HG03139 (cell line): ENCODE measurements at regions not wholly inside any gene's neighbourhood (a gene's known extent, or its start where the extent isn't known, plus 50 kb on each side); places are given as distances from the start of the nearest gene placed in this dataset.

Experiments
- ATAC-seq: cut with Tn5 transposase; IDR thresholded peaks from one replicate; pipeline ENCODE4 v1.9.1; 2021; ENCODE audit not compliant: unreplicated experiment

DNA sequence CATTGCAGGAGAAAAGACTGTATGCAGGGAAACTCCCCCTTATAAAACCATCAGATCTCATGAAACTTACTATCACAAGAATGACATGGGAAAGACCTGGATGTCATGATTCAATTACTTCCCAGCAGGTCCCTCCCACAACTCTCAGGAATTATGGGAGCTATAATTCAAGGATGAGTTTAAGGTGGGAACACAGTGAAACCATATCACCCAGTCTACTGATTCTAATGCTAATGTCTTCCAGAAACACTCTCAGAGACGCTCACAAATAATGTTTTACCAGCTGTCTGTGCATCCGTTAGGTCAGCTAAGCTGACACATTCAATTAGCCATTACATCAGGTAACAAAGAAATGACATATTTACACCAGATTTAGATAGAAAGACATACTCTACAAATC, 637.9 kb downstream of the NLGN4Y start:
- no peak for ATAC-seq

DNA sequence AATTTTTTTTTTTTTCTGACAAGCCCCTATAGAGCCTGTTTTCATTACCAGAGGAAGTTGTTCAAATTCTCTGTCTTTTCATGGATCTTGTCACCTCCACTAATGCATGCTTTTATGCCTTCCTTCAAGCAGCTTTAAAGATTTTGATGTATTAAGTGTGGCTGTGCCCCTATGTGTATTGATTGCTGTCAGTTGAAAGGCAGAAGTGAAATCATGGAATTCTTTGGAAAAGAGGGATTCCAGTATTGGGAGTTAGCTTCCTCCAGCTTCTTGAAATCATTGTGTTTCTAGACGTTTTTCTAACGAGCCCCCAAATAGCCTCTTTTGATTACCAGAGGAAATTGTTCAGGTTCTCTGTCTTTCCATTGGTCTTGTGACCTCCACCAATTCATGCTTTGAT, 655.6 kb downstream of the NLGN4Y start:
- no peak for ATAC-seq

DNA sequence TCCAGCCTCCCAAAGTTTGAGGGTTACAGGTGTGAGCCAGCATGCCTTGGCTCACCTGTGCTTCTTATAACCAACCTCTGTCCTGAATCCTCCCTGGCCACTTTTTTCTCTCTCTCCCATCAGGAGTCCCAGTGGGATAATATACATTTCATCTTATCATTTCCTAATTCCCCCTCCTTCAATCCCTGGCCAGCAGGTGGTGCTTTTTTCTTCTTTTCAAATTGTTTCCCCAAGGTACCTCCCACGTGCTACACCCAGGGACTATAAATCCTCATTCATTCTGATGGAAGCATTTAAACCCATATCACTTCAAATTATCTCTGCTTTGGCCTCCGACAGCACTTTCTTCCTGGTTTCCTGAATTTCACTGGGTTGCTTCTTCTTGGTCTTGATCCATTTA, 704.7 kb downstream of the NLGN4Y start:
- no peak for ATAC-seq

DNA sequence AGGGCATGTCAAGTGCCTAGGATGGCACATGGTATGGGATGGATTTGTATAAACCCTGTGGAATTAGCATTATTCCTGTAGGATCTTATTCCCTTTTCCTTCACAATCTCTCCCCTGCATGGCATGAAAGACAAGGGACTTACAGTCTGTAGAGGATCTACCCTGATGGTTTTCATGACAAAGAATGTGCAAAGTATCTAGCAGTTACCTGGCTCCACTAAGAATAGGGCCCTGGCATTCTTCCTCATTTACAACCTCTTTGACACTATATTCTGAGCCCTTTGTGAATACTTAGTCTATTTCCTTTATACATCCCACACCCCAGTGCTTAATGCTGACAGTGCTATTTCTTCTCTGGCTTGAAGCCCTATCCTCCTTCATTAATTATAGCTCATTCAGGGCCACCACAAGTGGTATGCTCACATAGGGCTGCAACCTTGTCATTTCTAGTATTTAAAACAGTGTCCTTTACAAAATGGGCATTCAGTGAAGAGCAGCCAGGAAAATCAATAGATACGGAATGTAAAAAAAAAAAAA, 715.3 kb downstream of the NLGN4Y start:
- no peak for ATAC-seq

DNA sequence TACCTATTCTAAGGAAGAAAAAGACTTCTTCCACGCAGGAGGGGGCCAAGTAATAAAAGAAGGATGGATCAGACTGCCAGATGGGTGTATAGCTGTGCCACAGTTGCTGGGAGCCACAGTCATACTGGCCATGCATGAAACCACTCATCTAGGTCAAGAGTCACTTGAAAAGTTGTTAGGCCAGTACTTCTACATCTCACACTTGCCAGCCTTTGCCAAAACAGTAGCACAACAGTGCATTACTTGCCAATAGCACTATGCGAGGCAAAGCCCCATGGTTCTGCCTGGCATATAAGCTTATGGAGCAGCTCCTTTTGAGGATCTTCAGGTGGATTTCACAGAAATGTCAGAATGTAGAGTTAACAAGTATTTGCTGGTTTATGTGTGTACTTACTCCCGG, 735.0 kb downstream of the NLGN4Y start:
- no peak for ATAC-seq

DNA sequence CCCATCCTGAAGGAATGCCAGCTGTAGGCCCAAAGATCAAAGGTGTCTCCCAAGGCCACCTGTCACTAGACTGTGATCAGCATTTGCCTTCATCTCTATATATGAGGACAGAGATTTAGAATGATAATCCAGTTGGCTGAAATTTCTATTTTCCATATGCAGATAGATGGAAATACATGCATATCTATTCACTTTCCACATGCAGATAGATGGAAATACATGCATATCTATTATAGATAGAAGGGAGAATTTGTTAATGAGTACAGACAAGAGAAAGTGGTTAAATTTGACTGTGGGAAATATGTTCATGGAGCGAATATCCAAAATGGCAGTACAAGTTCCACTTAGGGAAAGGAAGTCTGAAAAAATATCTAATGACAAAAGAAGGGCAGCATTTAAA, 762.2 kb downstream of the NLGN4Y start:
- no peak for ATAC-seq

DNA sequence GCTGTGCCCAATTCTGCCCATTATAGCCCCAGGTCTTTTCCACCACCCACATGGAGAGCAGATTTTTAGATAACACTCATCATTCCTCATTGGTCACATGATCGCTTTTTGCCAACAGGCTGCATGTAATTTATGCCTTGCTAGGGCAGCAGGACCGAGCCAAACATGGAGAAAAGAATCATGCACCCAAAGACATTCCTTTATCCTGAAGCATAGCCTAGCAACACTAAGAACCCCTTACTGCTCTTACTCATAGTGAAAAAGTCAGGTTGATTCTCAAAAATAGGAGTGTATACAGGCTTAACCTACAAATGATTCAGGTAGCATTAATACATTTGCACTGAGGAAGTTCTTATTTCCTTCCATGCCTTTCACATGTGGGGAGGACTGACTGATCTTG, 765.5 kb downstream of the NLGN4Y start:
- ATAC-seq: no peak

DNA sequence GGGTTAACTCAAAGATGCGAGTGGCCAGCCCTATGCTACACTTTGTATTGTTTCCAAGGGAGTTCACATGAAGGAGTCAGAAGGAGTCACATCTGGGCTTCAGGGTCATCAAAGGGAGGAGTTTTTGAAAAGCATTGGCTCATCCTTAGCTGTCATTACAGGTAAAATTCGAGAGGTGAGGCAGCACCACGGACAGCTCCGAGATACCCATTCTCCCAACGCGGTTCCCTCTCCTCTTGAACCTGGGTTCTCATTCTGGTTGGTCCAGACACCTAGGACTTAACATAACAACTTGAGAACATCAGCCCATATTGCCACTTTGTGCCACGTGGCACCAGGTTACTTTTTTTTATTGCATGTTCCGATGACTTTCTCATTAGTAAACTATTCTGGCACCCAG, 768.6 kb downstream of the NLGN4Y start:
- no peak for ATAC-seq

DNA sequence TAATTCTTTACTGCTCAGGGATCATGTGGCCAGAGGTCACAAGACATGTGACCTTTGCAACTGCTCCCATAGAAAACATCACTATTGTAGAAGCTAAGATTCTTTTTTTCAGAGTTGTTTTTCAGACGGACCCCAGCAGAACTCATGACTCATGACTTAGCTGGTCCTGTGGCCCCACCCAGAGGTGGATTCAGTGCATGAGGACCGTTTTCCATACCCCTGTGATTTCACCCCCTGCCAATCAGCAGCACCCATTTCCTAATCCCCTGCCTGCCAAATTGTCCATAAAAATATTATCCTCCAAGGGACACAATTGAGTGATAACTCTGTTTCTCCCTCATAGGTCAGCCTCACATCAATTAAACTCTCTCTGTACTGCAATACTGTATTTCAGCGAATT, 777.5 kb downstream of the NLGN4Y start:
- no peak for ATAC-seq

DNA sequence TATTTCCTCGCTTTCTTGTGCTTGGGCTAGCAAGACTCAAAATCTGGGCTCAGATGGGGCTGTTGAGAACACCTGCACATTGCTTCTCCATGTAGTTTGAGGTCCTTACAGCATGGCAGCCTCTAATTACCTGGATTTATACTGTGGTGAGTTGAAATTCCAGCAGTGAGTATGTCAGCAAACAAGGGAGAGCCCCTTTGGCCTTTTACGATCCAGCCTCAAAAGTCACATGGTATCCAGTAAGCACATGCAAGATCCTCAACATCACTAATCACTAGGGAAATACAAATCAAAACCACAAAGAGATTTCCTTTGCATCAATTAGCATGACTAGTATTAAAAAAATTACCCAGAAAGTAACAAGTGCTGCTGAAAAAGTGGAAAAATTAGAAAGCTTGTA, 787.8 kb downstream of the NLGN4Y start:
- ATAC-seq: no peak

DNA sequence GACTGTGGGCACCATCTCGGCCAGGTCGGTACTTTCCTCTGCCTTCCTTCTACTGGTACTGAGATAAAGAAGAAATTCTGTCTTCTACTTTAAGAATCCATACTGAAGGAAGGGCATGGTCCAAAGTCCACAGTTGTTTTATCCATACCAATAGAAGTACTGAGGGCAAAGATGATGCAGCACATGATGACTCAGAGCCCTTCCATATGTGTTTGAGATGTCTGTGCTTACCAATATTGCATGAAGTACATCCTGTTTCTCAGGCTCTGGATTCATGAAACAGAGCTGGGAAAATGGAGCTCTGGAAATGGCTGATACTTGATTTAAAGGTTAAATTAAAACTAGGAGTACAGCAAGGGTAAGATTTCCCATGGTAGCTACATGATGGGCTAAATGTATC, 799.9 kb downstream of the NLGN4Y start:
- no peak for ATAC-seq

DNA sequence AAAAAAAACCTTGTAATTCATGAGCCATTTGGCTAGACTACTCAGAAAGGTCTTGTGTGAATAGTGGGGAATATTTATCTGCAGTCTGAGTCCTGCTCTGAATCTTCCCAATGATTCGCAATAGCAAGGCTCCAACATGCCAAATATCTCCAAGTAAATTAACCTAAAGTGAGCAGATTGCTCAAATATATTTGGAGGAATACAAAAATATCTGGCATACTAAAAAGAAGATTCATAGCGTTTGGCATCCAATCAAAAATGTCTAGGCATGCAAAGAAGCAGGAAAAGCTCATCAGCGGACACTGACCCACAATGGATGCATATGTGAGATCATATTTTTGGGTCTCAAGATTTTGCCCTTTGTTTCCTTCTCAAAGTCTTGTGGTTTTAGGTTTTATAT, 800.9 kb downstream of the NLGN4Y start:
- ATAC-seq: no peak

DNA sequence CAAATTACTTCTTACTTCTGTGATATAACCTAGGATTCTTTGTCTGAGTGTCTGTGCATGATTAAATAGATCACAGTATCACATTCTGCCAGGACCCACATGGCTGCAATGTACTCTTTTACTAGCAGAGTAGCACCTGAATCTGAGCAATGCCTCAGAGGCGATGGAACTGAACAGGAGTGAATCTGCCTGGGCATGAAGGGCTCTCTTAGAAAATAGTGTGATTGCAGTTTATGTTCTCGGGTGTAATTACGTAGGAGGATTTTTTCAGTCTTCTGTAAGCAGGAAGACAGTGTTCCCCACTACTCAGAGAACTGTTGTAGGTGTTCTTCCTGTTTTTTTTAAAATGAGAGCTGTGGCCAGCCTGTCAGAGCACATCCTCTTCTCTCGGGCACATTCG, 802.3 kb downstream of the NLGN4Y start:
- ATAC-seq: no peak

DNA sequence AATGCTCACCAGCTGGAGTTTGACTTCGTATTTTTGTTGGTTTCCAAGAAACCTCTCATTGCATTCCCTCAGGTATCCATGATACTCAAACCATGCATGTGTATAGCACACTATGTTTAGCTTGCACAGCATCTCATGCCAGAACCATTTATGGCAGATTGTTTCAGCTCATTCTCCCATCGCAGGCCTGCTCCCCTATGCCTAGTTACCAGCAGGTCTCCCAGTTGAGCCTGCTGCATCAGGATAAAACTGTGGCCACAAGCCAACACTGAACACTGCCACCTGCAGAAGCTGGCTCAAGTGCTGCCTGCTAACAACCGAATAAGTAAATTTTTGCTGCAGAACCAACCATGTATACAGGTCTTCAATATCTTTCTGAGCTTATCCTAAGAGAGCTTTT, 804.5 kb downstream of the NLGN4Y start:
- no peak for ATAC-seq

DNA sequence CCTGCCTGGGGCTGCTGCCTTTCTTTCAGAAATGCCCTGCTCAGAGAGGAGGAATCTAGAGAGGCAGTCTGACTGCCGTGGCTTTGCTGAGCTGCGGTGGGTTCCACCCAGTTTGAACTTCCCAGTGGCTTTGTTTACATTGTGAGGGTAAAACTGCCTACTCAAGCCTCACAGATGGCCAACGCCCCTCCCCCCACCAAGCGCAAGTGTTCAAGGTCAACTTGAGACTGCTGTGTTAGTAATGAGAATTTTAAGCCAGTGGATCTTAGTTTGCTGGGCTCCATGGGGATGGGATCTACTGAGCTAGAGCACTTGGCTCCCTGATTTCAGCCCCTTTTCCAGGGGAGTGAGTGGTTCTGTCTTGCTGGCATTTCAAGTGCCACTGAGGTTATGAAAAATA, 819.2 kb downstream of the NLGN4Y start:
- ATAC-seq: no peak

DNA sequence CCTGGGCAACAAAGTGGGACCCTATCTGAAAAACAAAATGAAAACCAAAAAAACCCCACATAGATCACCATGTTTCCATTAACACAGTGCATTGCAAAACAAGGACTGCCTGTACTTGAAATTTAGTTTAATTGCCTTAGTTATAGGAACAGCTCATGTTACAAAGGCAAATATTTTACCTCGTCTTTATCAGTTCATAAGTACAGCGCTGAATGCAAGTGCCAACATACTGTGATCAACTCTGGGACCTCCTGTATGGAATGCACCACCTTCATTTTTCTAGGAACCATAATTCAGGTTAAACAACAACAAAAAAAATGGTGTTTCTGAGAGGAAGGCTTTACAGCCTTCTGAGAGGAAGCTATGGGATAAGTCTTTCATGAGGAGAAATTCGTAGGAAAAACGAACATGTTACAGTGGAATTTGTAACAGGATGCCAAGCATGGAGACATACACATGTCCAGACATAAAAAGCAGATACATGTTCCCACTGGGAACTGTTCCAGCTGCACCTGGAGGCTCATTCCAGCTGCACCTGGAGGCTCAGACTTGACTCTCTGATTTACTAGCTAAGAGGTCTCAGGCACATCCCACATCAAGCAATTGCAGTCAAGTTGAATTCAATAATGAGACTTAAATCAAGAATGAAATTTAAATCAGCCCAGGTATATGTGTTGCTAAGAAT, 821.3 kb downstream of the NLGN4Y start:
- ATAC-seq: no peak

DNA sequence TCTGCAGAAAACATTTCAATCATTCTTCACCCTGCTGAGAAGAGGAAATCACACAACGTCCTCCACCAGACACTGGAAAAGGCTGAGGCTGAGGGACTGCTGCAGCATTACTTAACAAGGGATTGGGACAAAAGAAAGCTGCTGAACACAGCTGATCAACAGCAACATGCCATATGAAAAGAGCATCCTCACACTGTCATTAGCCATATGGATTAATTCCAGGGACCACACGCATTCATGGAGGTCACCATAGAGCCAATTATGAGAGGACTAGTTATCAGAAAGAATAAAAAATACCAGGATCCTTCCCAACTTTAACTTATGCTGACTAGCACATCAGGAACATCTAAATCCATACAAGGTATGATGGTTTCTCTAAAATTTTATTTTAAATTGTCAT, 825.0 kb downstream of the NLGN4Y start:
- no peak for ATAC-seq

DNA sequence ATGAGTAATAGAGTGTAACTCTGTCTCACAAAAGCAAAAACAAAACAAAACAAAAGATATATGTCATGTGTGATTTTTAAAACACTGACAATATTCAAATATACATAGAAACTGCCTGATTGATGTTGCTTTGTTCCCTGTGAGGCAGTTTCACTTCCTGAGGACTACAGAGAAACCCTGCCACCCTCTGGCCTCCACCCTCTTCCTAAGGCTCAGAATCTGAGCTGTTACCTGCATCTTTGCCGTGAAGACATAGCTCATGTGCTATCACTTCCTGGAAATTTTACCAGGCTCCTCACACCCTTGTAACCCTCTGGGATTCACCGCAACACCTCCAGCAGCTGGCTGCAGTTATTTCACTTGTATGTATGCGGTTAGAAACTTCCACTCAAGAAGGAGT, 831.0 kb downstream of the NLGN4Y start:
- ATAC-seq: no peak

DNA sequence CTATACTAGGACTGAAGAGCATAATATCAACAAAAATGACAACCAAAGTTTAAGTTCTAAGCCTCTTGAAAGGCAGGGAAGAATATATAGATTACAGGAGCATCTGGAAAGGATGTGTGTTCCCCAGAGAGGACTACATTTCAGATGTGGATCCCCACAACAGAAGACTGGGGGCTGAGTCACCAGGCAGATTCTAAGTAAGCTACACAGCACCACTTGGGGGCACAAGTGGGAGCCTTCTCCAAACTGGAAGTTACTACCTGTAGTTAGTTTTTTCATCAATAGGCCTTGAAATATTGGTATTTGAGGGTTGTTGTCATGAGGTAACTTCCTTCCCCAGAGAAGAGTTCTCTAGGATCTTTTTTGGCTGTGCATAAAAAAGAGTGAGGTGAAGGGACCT, 836.1 kb downstream of the NLGN4Y start:
- ATAC-seq: no peak

DNA sequence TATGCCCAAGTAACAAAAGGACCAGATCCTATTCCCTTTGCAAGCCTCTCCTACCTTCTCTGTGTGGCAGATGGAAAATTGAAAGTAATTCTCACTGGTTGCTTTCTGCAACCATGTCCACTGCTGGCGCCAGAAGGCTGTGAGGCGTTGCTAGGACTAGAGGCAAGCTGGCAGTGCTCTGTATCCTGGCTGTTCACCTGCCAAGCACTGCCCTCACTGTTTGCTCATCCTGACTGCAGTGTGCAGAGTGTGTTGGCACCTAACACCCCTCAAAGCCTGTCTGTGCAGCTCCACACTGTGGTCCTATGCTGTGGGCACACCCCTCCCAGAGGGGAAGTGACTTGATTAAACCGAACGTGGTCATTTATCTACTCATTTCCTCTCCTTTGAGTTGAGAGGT, 840.7 kb downstream of the NLGN4Y start:
- ATAC-seq: no peak

DNA sequence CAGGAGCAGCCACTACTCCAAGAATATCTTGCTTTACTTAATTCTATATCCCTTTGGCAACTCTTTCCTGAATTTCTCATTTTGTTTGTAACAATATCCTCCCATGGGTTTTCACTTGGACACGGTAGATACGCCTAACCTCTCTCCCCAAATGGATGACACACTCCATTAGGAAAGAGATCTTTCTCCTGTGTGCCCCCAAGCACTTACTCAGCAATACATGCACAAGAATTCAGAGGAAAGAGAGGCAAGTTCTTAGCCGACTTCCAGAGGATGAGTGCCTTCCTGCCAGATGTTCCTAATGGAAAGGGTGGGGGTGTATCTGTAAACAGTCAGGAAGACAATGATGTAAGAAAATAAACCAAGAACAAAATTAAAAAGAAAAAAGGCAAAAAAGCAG, 844.5 kb downstream of the NLGN4Y start:
- no peak for ATAC-seq

DNA sequence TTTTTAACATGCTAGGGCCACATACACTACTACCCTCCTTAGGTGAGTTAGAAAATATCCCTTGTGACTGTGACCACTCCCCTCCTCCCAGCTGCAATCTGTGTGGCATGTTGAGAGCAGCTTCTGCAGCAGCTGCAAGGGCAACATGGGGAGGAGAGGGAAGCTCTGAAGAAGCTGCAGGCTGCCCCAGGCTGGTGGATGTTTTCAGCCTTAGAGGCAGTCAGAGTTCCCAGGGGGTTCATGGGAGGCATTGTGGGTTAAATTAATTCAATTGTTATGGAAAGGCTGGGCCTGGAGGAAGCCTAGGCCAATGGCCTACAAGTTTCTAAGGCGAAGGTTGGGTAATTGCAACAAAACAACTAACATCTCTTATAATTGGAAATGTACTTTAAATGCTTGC, 860.8 kb downstream of the NLGN4Y start:
- no peak for ATAC-seq

DNA sequence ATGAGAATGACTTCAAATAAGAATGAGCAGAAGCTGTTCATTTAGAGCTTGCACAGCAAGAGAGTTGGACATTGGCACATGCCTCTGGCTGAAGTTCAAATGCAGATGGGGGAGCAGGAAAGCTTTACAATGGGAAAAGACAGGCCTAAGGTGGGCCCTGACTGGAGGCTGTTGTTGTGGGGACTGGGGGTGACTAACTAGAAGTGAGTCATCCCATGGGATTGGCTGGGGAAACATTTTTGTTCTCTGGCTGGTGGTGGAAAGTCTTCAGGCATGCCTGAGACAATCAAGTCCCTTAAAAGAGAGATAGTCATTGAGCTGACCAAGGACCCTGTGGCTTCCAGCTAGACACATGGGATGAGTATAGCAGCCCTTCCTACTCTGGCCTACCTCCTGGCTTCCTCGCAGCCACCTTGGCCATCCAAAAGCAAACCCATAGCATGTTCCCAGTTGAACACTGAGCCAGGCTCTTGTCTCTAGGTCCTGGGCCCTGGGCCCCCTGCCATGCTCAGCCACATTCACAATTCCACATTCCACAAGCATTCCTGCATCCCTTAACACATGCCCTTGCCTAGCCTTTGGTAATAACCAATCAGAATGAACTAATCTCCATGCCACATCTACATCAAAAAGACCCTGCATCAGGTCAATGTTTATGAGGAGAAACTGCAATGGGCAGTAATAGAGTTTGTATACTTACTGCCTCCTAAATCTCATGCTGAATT, 873.4 kb downstream of the NLGN4Y start:
- no peak for ATAC-seq
